T1000 (cell line): ENCODE measurements at regions not wholly inside any gene's neighbourhood (a gene's known extent, or its start where the extent isn't known, plus 50 kb on each side); places are given as distances from the start of the nearest gene placed in this dataset.

Source experiments
- DNase-seq: peaks from one replicate; lab custom pipeline; 2025; ENCODE audit warnings: mixed read lengths; lab: John Stamatoyannopoulos, UW

DNA sequence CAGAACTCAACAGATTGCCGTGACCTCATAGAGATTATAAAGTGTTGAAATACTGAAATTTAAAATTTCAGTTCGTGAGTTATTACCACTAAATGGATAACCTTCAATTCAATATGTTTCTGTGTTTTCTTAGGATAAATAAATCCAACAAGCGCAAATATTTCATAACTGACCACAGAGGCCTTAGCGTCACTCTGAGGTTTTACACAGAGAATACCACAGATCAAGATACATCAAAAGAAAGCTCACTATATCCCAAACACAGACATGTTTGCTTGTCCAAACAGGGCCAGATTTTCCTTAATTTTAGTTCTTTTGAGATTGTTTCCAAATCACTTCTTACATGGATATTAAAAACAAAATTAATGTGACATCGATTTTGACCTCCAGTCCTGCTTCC is 235.8 kb downstream of the EFNB2 start:
- DNase-seq, result no peak

DNA sequence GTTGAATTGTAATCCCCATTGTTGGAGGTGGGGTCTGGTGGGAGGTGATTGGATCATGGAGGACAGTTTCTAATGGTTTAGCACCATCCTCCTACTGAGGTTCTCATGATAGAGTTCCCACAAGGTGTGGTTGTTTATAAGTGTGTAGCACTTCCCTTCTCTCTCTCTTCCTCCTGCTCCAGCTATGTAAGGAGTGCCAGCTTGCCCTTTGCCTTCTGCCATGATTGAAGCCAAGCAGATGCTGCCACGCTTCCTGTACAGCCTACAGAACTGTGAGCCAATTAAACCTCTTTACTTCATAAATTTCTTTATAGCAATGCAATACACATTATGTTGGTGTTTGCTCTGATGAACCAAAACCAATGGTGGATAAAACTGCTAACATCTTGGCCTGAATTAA is 238.2 kb downstream of the EFNB2 start:
- no peak for DNase-seq

DNA sequence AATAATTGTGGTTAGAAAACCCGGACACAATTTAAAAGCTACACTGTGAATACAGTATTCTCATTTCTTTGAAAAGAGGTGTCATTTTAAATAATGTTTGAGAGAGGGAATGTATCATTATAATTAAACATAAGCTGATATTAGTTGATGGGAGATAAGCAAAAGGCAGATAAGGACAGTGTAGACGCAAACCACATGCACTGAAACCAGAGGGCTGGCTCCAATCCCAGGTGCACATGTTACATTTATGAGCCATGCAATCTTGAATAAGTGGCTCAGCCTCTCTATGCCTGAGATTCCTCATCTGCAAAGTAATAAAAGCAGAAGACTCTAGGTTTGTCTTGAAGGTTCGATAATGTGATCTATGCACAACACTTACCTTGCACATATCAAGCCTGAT is 238.7 kb downstream of the EFNB2 start:
- DNase-seq, result no peak

DNA sequence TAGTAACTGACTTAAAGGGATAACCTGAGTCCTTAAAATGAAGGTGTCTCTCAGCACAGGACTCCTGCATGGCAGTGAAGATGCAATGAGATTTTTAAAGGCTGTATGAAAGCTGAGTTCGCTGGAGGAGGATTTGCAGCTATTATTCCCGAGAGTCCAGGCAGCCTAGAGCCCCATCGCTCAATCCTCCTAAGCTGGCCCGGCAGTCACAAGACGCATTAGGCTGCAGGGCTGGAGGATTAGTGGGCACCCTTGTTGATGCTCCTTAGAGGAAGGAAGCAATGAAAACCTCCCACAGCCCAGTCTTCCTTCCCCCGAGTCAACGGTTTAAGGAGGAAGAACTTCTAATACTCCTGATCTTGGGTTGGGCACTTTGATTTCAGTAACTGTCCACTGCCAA is 239.5 kb downstream of the EFNB2 start:
- DNase-seq, result no peak

DNA sequence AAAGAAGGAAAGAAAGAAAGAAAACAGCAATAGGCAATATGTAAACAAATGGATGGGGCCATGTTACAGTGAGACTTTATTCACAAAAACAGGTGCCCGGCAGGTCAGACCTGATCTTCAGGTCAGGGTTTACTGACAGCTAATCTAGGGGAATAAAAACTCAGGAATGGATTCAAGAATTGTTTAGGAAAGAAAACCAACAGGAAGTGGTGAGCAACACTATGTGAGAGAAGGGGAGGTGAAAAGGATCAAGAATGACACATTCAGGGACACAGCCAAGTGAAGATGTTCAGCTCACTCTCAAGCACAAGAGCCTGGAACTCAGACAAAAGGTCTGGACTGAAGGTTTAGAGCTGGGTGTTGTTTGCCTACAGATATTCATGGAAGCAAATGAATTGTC is 244.5 kb downstream of the EFNB2 start:
- no peak for DNase-seq

DNA sequence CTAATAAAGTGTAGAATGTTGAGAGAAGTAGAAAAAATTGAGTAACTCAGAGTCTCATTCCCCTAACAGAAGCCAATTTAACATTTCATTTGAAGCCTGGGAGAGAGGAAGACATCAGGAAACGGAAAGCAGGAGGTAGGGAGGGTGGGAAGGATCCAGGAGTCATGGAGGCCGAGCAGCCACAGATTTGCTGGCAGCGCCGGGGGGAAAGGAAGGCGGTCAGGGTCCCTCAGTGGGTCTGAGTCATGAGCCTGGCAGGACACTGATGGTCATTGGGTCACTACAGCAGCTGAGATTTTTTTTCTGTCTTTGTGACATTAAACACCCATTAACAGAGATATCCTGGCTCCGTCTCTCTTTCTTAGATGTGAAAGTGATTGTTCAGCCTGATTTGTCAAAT is 248.1 kb downstream of the EFNB2 start:
- DNase-seq, result no peak

DNA sequence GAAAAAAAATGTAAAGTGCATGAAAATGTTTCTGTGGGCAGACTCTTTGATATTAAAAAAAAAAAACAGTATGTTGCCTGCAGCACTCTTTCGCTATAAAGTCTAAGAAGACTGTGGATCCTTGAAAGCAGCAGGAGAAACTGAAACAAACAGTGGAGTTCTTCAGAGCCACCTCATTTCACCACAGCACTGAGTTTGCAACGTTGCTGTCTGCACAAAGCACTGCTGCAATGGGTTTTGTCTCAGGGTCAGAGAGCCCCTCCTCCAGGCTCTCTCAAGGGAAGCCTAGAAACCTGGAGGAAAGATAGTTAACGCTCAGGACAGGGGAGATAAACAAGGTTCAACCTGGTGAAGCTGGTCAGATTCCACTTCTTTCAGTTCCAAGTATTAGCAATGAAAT is 248.7 kb downstream of the EFNB2 start:
- no peak for DNase-seq

DNA sequence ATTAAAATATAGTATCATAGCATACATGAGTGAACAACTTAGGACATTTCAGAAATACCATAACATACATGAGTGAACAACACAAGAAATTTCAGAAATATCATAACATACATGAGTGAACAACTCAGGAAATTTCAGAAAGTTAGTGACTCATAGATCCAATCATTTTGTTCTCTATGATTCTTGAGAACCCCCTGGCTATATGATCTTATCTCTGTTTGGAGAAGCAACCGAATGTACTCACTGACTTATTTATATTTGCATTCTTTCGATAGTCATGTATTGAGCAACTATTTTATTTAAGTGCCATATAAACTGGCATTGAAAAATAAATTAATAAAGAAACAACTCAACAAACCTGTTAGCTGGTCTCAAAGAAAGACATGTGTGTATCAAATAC is 251.1 kb downstream of the EFNB2 start:
- no peak for DNase-seq

DNA sequence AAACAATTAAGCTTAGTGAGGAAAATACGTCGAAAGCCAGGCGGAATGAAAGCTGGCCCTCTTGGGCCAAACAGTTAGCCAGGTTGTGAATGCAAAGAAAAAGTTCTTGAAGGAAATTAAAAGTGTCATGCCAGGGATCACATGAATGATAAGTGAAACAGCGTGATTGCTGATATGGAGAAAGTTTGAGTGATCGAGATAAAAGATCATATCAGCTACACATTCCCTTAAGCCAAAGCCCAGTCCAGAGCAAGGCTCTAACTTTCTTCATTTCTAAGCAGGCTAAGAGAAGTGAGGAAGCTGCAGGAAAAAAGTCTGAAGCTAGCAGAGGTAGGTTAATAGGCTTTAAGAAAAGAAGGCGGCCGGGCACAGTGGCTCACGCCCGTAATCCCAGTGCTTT is 254.0 kb downstream of the EFNB2 start:
- DNase-seq, result no peak

DNA sequence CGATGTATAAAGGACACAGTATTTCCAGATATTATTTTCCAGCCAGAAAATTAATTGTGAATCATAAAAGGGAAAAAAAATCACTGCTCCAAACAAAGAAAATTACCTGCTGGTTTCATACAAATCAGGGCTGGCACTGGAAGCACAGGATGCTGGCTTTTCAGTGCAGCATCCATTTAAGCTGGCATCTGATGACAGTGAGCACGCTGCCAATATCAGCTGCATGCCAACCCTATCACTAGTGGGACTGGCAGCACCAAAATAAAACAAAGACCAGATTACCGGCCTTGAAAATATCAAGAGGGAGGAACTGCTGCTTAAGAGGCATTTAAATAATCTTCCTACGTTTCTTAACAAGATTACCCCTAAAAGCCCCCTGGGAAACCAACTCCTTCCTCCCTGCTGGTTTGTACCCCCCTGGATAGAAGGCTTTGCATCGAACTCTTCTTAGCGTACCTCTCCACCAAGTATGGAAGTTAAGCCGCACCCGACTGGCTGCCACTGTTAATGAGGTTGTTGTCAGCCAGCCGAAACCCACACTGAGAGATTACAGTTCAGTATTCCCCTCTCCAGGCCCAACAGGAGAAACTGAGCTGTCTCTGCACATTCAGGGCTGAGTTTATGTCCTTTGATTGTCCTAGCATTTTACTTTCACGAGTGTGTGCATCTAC is 257.8 kb downstream of the EFNB2 start:
- no peak for DNase-seq

DNA sequence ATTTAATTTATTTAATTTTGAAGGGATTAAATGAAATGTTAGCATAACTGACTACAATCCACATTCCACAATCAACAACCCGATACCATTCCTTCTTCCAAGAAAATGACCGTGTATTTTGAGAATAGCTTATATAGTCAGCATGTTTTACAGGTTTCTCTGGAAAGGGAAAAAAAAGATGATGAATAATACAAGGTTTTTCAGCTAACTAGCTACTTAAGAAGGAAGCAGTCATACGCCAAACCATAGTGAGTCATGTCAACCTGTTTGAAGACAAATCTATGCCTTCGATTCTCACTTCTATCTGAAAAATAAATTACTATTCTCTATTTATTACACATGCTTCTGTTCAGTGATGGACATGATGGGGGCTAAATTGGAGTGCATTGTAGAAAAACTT is 258.6 kb downstream of the EFNB2 start:
- no peak for DNase-seq

DNA sequence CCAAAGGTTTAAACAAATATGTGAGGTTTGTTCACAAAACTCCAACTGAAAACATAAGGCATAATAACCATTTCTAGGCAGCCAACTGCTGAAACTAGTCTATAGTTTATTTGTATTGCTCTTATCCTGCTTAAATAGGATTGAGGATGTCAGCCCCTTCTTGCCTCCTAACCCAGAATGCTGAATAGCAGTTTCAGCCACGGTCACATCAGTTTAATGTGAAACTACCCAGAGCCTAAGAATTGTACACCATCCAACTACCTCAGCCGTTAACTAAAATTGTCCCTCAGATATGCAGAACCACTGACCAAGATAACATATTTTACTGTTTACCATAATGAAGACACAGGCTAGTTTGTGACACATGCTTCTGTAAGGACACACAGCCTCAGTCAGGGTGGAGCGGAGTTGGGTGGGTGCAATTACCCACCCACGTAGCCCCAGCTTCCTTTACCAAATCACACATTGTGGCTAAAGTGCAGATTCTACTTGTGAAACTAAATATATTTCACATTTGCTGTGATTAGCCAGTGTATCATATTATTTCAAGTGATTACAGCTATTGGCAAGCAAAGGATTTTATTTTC is 259.9 kb downstream of the EFNB2 start:
- no peak for DNase-seq

DNA sequence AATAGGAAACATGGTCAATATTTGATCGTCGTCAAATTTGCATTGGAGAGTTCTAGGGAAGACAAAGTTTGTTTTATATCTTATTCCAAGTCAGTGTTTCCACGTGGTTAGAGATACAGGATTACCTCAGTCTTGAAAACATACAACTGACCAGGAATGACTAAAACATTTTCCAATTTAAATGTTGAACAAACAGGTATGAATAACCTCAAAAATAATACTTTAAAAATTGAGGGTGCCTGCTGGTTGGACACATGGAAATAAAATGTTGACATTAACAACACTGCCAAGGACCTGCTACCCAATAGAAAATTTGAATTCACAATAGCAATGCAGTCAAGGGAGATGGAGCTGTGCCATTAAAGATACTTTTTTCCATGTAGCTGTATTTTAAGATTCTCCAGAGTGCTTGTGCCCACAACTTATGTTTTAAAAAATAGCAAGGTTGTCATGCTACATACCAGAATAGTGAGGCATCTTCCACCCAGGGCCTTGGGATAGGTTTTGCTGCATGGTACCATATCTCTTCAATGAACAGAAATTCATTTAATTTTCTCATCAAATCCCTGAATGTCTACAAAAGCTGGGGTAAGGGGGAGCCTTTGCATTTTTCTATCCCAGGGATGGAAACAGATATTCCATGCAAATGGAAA is 260.8 kb downstream of the EFNB2 start:
- DNase-seq, result no peak

DNA sequence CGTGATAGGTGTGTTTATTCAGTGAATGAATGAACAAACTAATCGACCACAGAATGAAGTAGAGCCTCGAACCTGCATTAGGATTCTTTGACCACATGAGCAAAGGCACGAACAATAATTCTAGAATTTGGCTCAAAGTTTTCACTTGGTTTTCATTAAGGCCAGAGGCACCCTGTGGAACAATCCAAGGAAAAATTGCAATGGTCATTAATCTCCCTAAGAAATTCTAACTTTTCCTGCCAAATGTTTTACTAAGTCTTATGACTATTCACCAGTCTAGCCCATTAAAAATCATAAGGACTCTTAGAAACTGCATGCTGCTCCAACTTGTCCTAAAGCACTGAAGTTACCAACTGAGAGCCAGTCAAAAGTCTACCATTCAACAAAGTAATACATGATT is 271.7 kb downstream of the EFNB2 start:
- no peak for DNase-seq

DNA sequence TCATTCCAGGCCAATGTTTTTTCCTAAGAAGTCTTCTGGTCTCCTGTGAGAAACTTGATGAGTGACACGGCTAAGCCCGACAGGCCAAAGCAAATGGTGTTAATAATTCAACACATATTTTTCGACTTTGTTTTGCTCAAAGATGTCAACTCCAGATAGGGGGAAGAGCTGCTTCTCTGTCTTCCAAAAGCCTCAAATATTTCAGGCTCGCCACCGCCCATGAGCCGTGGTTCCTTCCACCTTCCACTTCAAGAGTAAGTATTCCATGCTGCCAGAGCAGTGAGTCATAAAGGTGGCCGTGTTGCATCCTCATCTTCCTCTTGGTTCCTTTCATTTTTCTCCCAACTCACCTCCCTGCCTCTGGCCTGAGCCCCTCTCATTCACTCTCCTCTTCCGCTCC is 272.6 kb downstream of the EFNB2 start:
- no peak for DNase-seq

DNA sequence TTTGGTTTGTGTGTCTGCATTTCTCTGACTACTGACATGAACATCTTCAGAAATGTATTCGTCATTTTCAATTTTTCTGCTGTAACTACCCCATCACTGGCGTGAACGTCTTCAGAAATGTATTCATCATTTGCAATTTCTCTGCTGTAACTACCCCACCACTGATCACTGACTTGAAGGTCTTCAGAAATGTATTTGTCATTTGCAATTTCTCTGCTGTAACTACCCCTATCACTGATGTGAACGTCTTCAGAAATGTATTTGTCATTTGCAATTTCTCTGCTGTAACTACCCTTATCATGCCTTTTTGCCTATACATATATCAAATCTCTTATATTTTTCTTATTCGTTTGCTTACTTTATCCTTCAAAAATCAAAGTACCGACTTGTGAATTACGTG is 274.0 kb downstream of the EFNB2 start:
- DNase-seq, result no peak

DNA sequence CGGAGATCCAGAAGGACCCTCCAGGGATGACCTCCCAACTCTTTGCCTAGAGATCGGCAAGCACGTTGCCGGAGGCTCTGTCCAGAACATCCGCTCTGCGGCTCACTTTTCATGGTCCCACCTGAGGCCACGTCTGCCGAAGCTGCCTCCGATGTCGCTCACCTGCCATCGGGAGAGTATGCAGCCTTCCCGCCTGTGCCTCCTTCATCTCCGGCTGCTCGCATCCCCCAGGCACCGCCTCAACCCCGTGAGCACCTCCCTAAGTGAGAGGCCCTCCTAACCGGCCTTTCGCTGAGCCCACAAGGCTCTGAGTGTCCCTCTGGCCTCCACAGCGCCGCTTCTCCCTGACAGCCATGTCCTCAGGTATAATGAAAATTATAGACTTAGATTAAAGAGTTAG is 275.1 kb downstream of the EFNB2 start:
- no peak for DNase-seq

DNA sequence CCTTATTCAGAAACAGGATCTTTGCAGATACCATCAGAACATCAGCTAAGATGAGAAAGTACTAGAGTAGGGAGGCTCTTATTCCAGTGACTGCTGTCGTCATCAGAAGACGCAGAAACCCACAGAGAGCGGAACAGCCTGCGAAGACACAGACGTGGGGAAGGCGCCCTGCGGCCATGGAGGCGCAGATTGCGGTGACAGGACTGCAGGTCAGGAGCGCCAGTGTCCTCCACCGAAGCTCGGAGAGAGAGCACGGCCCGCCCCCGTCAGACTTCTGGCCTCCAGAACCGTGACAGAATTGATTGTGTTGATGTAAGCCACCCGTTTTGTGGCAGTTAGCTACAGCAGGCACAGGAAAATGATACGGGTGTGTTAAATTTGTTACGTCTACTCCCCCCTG is 275.5 kb downstream of the EFNB2 start:
- no peak for DNase-seq

DNA sequence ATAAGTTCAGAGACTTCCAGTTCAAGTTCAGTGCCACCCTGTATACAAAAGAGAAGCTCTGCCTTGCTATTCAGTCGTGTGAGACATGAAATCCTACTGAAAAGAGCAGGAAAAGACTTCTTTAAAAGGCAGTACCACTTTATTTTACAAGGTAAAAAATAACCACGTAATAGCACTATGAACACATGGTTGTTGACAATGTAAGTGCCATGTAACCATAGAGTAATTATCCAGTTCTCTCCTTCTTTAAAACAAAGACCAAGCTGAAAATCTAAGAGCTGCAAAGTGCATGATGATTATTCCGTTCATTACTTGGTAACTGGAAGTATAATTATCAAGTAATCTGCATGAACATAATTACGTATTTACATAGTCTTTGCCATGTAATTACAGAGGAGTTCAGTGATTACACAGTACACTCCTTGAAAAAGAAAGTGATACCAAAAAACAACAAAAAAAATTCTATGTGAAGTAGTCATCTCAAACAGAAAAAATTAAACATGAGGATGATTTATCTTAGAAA is 288.7 kb downstream of the EFNB2 start:
- no peak for DNase-seq

DNA sequence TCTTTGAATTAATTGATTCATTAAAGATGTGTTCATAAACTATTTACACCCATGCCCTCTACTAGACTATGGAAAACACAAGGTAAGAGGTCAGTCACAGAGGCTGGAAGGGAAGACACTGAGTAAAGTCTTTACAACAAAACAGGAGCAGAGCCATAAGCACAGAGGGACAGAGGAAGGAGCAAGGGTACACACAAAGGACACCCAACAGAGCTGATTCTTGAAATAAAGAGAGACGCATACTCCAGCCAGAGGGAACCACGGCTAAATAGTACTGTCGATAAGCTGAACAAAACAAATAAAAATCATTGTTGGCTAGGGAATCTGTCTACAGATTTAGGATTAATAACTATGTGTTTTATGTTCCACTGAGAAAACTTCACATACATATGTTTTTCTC is 289.2 kb downstream of the EFNB2 start:
- no peak for DNase-seq

DNA sequence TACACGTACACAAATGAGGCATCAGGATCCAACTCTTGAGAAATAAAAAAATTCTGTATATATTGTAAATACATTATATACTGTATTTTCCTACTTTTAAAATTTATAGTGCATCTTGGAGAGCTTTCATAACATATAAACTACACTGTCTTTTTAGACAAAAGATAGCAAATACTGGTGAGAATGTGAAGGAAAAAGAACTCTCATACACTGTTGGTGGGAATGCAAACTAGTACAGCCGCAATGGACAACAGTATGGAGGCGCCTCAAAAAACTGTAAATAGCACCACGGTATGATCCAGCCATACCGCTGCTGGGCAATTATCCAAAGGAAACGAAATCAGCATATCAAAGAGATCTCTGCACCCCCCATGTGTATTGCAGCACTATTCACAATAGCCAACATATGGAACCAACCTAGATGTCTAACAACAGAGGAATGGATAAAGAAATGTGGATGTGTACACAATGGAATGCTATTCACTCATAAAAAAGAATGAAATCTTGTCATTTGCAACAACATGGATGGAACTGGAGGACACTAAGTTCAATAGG is 292.4 kb downstream of the EFNB2 start:
- no peak for DNase-seq

DNA sequence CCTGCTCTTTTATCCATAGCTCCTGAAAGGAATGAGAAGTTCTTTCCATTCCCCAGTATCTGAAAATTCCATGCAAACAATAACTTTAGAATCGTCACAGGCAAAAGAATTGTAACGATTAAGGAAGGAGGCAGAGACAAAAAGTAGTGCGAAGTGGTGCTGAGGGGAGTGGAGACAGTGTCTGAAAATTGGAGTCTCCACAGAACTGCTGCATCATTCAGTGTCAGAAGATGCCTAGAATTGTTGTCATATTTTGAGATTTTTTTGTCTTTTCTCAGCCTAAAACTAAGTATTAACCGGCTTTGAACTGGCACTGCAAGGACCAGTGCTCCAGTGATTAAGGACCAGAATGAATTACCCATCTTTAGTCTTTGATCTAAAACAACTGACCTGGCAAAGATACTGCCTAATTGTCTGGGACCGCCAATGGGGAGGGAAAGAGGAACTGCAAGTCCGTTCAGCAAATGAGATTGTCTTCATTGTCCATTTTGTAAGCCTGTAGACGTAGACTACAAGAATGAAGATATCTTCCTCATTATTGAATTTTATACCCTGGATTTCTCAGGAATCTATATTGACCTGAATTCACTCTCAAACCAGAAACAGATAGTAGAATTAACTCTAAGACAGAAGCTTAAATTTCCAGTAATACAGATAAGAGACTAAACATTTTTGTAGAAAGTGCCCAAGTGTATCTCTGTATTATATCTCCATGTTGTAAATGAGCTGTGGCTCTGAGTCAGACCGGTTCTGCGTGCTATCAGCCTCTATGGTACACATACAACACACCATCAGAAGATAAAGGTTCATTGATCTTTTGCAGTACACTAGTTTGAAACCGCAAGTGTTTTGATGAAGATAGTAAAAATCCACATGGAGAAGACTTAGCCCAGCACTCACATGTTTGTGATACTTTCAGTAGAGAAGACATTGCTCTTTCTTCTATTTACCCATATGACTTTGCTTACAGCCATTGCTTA is 293.2 kb downstream of the EFNB2 start:
- no peak for DNase-seq
